ENCODE measurements at regions not wholly inside any gene's neighbourhood (a gene's known extent, or its start where the extent isn't known, plus 50 kb on each side); places are given as distances from the start of the nearest gene placed in this dataset.

DNA sequence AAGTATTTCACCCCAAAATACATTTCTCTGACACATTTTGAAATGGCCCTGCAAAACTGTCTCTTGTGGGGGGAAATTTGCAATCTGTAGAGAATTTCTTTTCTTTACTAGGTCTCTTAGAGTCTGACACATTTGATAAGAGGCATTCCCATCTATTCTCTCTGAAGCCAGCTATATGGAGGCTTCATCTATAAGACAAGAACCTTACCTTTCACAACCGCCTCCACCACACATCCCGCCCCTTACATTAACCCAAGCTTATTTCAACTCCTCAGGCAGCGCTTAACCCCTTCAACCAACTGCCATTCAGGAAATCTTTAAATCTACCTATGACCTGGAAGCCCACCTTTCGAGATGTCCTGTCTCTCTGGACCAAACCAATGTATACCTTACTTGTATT, 829.5 kb downstream of the TLE4 start:
- no peak for DNase-seq (ENCODE audit: low read depth in 4 of 4, low spot score in 1 of 4)

DNA sequence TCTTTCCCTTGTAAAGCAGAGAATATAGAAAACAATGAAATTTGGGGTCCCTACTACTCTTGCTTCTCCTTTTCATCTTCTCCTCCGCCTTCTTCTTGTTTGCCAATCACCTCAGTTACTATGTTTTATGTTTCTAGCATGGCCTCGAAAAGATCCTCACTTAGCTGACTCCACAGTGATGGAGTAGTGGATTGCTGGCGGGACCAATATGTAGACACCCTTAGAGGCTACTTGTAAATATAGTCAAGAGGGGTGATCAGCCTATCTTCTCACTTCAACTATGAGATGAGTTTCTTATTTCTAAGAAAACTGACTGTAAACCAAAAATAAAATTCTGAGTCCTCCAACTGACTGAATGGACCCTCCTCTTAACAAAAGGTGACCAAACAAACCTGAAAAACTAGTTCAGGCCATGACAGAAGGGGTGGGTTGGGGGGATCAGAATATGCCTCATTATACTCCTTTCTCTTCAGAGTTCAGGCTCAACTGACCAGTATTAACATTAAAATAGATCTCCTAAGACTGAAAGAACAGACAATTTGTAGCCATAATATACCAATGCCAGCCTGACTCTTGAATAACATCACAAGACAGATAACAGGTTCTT, 829.0 kb downstream of the TLE4 start:
- DNase-seq (ENCODE audit: low read depth in 4 of 4, low spot score in 1 of 4): no peak

DNA sequence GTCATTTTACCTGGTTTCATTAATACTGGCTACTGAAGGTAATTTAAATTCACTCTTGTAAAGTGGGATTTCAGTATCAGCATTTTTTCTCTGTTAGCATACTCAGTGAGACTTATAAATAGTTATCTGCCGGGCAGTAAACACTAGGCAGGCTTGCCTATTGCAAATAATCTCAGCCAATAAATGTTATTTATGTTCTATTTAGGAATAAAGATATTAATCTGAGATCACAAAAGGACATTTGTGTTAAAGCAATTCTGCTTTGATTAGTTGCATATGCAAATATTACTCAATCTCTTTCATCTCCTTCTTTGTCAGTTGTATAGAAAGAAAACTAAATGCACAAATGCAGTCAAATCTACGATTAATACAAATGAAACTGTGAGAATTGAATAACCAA, 827.8 kb downstream of the TLE4 start:
- no peak for DNase-seq (ENCODE audit: low read depth in 4 of 4, low spot score in 1 of 4)

DNA sequence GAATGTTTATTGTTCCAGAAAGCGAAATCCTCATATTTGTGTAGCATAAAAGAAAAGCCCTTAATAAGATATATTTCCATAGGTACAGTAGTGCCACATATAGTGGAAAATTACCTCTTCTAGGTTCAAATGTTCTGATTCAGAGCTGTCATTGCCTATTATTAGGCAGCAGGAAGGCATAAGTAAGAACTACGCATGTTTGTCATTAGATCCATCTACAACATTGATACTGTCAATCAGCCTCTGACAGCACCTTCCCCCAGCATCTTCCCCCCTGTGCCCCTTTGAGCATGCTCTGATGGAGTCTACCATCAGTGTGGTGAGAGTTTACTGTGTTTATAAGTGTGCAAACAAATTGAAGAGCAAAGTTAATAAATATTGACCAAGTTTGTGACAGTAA, 816.1 kb downstream of the TLE4 start:
- DNase-seq (ENCODE audit: low read depth in 4 of 4, low spot score in 1 of 4): no peak

DNA sequence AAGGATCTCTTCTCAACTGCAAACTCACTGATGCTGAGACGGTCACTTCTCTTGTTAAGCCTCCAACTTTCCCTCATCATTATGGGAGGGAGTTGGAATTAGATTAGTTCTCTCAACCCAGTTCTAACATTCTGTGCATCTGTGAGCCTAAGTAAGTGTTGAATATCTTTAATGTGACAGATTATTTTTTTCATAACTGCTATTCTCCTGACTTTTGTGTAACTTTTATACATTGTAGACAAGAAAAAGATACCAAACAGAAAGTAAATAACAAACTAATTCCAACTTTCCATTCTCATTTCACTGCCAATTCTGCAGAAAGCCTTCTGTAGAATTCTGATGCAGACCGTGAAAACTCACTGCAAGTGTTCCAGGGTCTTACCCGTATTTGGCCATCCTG, 813.5 kb downstream of the TLE4 start:
- no peak for DNase-seq (ENCODE audit: low read depth in 4 of 4, low spot score in 1 of 4)

DNA sequence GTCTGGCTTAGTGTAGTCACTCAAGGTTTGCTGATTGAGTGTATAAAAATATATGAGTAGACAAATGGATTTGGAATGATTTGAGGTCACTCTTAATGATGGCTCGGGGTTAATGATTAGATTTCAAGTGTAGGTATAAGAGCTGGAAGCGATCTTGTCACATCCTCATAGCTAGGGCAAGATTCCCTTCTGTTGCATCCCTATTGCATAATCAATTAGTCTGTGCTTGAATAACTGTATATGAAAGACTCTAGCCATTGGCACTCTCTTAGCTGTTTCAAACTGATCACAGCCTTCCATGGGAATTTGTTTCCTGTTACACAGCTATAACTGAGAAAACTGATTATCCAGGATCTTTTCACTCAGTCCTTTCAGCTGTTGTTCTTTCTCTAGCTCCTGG, 811.6 kb downstream of the TLE4 start:
- no peak for DNase-seq (ENCODE audit: low read depth in 4 of 4, low spot score in 1 of 4)

DNA sequence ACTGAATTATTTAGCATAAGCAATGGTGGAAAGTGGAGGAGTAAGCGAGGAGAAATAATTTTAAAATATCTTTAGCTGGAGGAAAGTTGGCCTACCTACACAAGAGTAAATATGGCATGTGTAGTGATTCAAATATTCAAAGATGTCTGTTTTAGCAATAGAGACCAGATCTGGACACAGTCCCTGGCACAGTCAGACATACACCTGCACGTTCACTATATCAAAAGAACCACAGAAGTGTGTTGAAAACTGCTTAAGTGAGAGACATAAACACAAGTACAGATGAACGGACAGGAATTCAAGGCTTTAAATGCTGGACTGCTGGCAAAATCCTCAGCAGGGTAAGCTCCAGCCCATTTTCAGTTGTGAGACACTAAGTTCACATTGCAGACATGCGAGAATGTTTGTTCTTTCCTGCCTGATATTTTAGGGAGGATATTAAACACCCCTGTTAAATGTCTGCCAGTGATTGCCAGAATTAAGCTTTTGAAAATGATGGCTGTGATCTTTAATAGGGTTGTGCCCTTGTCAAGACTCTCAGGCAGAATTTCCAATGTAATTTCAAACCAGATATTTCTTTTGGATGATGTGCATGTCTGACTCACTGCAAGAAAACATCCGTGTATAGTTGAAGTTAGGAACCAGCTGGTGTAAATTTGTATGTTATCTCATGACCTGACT, 810.6 kb downstream of the TLE4 start:
- DNase-seq (ENCODE audit: low read depth in 4 of 4, low spot score in 1 of 4): no peak

DNA sequence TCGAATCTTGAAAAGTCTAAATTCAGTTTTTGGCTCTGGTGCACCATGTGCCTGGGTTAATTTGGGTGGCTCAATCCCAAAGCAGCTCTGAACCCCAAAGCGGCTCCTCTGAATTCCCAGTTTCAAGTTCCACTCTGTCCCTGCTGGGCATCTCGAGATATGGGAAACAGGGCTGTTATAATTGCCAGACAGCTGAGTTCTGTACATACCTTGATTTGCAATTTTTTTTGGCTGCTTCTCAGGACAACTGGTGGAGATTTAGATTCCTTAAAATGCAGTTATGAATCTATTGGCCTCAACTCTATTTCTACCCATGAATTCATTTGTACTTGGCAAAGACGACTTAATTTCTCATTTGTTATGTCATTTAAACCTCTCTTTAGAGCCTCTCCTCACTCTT, 808.5 kb downstream of the TLE4 start:
- DNase-seq (ENCODE audit: low read depth in 4 of 4, low spot score in 1 of 4): no peak

DNA sequence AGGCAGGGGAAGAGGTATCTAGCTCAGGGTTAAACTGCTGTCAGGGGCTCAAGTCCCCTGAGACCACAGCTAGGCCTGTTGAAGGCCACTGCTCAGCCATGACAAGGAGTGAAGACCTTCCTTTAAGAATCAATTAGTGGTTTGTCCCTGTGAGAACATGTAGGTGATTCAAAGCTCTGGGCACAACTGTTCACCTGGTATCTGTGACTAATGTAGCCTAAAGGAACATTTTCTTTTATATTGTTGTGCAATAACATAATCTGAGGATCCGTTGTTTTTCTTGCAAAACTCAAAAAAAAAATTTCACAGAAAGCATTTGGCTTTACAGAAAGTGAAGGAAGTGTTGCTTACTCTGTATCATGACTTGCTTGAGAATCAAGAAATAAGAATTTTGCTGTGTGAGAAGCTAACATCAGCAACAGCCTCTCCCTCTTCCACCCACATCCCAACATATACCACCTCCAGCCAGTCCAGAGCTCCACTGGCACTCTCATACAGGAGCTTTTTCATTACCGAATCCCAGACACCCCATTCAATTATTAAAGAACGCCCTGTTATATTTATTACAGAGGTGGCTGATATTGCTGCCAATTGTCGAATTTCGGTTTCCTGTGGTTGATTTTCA, 807.0 kb downstream of the TLE4 start:
- DNase-seq (ENCODE audit: low read depth in 4 of 4, low spot score in 1 of 4): no peak

DNA sequence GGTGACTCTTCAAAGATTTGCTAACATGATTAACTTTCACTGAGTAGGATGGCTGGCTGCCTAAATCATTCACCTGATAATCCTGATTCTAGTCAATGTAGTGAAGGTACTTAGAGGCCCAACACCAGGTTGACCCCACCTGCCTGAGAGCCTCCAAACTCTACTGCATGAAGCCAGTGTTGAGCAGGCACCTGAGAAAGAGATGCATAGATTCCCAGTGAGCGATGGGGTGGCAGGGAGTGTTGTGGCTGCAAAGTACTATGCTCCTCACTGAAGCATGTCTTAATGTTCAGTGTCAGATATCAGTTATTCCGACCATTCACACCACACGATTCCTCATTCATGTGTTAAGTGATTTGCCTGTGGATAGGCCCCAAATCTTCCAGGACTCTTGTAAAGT, 804.4 kb downstream of the TLE4 start:
- no peak for DNase-seq (ENCODE audit: low read depth in 4 of 4, low spot score in 1 of 4)

DNA sequence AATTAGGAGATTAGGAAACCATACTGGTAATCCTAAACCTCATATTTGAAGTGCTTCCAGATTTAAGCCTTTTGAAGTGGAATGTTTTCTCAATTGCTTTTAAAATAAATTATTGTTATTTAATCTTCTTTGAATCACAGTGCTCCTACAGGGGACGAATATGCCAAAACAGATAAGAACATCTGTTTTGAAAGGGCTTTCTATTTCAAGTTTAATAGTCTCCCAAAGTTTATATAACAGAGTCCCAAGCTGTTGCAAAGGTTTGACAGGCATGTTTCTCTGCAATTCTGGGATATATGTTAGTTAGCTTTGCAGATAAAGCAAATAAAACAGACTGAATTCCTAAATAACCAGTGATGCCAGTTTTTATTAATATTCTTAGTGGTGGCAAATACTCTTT, 803.7 kb downstream of the TLE4 start:
- no peak for DNase-seq (ENCODE audit: low read depth in 4 of 4, low spot score in 1 of 4)

DNA sequence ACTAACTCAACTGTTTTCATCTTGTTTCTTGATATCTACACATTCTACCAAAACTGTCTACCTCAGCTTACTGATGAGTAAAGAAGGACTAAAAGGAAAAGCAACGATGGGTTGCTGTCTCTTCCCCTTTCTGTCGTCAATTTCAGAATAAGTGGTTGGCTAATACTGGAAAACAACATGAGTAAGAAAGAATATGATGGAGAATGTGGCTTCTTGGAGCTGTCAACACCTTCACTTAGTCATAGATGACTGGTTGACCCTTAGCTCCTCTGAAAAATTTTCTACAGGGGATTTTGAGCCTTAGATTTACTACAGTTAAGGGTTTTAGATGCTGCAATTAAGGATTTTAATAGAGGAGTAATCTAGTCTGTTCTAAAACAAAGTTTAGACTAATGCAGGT, 797.9 kb downstream of the TLE4 start:
- DNase-seq (ENCODE audit: low read depth in 4 of 4, low spot score in 1 of 4): no peak

DNA sequence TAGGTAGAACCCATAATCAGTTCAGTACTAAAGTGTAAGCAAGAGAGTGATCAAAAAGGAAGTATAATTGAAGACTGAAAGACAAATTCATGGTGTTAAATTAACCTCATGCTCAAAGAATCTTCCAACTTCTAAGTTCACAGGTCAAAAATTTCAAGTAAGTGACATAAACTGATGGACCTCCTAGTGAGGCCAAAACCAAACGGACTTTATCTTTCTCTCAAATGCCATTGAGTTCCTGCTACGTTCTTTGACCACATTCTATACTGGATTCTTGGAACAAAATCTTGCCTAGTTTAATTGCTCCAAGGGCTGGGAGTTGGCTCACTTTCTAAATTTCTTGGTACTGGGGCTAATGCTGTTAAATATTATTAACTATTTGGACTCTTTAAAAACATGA, 794.9 kb downstream of the TLE4 start:
- DNase-seq (ENCODE audit: low read depth in 4 of 4, low spot score in 1 of 4): no peak

DNA sequence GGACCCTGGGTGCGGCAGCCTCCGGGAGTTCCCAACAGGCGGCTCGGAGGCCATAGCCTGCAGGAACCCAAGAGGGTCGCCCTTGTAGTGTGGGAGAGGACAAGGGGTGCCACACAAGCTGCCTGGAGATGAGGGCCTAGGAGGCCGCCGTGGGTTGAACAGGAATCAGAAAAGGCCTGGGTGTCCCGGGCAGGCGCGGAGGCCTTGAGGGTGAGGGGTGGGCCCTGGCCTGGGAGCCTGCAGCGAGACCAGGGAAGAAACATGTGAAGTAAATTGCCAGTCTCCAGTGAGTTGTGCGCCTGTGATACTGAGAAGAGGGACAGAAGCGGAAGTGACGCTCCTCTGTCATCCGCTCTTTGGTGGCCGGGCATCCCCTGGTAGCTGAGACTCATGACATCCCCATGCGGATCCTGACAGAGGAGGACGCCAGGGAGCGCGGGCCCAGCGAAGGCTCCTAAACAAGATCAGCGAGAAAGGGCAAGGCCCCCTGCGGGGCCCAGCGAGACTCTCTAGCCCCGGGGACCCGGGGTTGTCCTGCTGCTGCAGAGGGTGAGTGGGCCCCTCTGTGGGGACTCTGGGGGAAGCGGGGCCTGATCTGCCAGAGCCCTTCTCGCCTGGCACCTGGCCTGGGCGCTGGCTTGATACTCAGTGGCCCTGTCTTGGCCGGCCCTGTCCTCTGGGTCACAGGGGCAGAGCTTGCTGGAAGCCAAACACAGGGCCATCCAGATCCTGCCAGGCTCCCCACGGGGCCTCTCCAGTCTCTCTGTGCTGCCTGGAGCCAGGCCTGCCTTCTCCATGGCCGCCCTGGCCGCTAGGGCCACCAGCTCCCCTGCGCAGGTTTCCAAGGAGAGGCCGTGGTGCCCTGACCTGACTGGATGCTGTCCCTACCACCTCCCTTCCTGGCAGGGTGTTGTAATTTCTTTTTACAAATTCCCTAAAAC, 788.4 kb downstream of the TLE4 start:
- no peak for DNase-seq (ENCODE audit: low read depth in 4 of 4, low spot score in 1 of 4)

DNA sequence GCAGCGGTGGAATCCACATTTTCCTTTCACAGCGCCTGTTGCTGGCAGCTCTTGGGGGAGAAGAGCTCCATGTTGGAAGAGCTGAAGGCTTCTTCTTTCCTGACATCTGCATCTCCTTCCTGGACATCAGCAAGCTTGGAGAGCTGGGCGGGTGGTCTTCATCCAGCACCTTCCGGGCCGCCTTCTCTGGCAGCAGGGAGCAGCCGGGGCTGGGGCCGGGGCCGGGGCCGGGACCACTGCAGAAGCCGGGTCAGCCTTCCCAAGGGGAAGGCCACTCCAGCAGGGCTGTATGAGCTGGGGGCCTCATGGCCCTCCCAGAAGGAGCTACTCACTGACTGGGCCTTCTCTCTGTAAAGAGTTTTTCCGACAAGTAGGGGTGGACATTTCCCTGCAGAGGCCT, 787.5 kb downstream of the TLE4 start:
- DNase-seq (ENCODE audit: low read depth in 4 of 4, low spot score in 1 of 4): no peak

DNA sequence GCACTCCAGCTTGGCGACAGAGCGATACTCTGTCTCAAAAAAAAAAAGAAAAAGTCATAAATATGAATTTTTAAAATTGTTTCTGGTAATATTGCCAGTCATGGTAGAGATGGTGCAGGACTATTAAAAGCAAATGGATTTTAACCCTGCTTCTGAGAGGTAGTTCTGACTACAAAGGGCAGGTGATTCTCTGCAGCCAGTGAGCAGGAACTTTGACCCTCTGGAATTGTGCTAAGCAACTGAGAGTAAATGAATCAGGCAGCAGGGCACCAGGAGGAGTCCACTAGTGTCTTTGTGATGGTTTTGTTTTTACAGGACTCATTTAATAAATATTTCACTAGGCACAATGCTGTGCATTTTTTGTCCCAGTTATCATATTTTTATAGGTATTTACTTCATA, 781.2 kb downstream of the TLE4 start:
- DNase-seq (ENCODE audit: low read depth in 4 of 4, low spot score in 1 of 4): no peak

DNA sequence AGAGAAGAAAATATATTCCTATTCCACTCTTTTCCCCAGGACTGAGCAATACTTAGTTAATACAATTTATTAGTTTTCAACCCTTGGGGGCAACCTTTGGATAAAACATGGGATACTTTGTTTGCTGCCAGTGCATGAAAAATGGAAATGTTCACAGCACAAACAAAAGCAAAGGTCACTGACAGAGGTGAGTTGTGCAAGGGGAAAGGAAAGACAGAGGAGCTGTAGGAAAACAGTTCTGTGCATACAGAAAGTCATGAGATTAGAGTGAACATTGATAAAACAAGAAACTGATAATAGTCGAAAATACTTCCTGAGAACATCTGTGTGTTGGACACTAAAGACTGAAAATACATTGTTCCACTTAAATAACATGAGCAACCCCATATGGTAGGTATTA, 779.8 kb downstream of the TLE4 start:
- no peak for DNase-seq (ENCODE audit: low read depth in 4 of 4, low spot score in 1 of 4)

DNA sequence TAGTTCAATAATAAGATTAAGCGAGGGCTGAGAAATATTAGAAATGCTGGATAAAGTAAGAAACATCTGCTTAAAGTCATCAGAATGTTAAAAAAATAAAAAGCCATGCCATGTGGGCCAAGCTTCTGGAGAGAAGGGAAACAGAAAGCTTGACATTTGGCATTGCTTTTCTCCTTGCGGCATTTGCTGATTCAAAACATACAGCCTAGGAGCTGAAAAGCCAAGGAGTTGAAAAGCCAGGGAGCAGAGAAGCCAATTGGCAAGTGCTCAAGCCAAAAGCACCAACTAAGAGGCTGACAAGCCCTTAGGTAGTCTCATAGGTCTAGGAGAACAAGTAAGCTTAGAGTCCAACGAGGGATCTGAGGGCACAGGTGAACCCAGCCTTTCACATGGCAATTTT, 754.3 kb downstream of the TLE4 start:
- no peak for DNase-seq (ENCODE audit: low read depth in 4 of 4, low spot score in 1 of 4)

DNA sequence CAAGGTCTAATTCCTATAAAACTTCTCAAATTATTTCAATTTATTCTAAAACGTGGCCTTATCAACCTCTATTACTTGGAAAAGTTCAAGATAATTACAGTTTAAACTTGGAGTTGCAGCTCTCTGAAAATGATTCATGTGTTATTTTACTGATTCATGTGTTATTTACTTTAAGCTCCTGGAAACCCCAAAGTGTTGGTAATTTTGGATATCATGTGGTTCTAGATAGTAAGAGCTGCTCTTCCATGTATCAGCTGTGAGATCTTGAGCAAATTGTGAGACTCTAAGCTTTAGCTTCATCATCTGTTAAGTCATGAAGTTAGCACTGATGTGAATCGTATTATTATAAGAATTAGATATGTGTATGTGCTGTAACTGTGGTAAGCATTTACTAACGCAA, 749.2 kb downstream of the TLE4 start:
- DNase-seq (ENCODE audit: low read depth in 4 of 4, low spot score in 1 of 4): no peak

DNA sequence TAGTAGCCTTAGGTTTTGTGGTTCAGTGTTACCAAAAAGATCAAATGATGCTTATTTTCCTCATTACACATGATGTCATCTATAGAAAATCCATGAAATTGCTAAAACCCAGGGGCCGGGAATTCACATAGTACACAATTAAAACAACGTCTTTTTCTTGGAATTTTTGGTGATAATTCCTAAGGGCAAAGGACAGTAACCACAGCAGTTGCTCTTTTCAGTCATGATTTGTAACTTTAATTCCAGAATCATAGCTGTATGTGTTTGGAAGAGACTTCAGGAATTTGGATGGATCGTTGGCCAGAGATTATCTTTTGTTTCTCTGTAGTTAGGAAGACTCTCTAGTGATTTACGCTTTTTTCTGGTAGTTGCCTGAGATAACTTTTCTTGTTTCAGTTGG, 748.7 kb downstream of the TLE4 start:
- DNase-seq (ENCODE audit: low read depth in 4 of 4, low spot score in 1 of 4): no peak

DNA sequence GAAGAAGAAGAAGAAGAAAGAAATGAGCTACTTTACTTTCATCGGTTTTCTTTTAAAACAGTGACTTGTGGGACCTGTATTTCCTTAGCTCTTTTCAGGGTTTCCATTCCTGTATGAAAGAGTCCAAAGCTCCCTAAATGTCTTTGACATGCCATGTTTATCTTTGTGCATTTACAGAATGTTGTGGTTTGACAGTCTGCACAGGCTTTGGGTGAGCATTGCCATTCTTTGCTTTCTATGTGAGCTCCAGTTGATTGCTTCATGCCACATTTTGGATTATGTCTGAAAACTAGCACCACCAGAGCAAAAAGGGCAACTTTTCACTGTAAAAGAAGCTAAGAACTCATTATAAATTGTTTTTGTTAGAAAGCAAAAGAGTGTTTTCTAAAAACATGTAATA, 733.4 kb downstream of the TLE4 start:
- DNase-seq (ENCODE audit: low read depth in 4 of 4, low spot score in 1 of 4): no peak

DNA sequence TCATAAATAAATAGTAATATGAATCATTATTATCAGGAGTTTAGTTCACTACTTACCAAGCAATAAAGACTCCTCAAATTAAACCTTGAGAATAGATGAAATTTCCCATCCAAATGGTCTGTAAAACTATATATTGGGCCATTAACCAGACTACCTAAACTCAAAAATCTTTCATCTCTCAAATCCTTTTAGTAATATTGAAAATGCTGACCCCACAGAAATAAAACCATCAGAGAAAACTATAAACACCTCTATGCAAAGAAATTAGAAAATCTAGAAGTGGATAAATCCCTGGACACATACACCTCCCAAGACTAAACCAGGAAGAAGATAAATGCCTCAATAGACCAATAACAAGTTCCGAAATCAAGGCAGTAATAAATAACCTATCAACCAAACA, 723.2 kb downstream of the TLE4 start:
- no peak for DNase-seq (ENCODE audit: low read depth in 4 of 4, low spot score in 1 of 4)
